Retinal pigment epithelial cell (primary cell): ENCODE measurements at regions not wholly inside any gene's neighbourhood (a gene's known extent, or its start where the extent isn't known, plus 50 kb on each side); places are given as distances from the start of the nearest gene placed in this dataset.
A peak's percentile ranks its signal among the peaks of the same experiment; 100 is the strongest.

Source experiments
- DNase-seq: peaks from one replicate; pipeline ENCODE4 v3.0.0-alpha.2; 2010; ENCODE audit warnings: low read depth
- H3K4me3 ChIP-seq: 2 replicates; pipeline ENCODE4 v1.5.1; 2011; ENCODE audit warnings: mild to moderate bottlenecking, low read length, control low read depth, moderate library complexity
- CTCF ChIP-seq: conservative IDR thresholded peaks from 2 replicates; pipeline ENCODE4 v1.5.1; 2011; ENCODE audit warnings: low read depth, low read length, control low read depth, inconsistent platforms

GRCh38 chr4:138555584-138555983 lies 313.4 kb upstream of the SLC7A11 start:
- DNase-seq: no peak
- TF ChIP-seq CTCF: peak; percentile 45
- no peak overlapping the region for H3K4me3 ChIP-seq

- TF ChIP-seq CTCF: peak; percentile 24
- no peak for DNase-seq
- H3K4me3 ChIP-seq: no peak overlapping the region
Measured at GRCh38 chr4:138555108-138555507, 313.0 kb upstream of the SLC7A11 start.

- TF ChIP-seq CTCF: no peak
- H3K4me3 ChIP-seq: no peak overlapping the region
- no peak for DNase-seq
Measured at GRCh38 chr4:138553001-138553845, 311.1 kb upstream of the SLC7A11 start.

- no peak overlapping the region for H3K4me3 ChIP-seq
- no peak for TF ChIP-seq CTCF
- DNase-seq: peak; percentile 54
Measured at GRCh38 chr4:138542191-138542776, 300.1 kb upstream of the SLC7A11 start.

- TF ChIP-seq CTCF: no peak
- DNase-seq: peak; percentile 72
- H3K4me3 ChIP-seq: no peak overlapping the region
Measured at GRCh38 chr4:138540056-138540800, 298.1 kb upstream of the SLC7A11 start.

- TF ChIP-seq CTCF: no peak
- DNase-seq: no peak
- H3K4me3 ChIP-seq: no peak overlapping the region
Measured at GRCh38 chr4:138538743-138539142, 296.6 kb upstream of the SLC7A11 start.
